ENCODE measurements at regions not wholly inside any gene's neighbourhood (a gene's known extent, or its start where the extent isn't known, plus 50 kb on each side); places are given as distances from the start of the nearest gene placed in this dataset.

GRCh38 chr13:62210951-62211350 is 795.3 kb upstream of the PCDH20 start:
- no peak; the same call in 2 of the 3 replicates for ATAC-seq
- TF ChIP-seq CSRNP3 (CRISPR knock-in tag; IDR thresholded peaks at IDR 0.05): no peak
- peak; percentile 44; the same call in 1 of the 2 replicates for TF ChIP-seq TCF4 (CRISPR knock-in tag; IDR thresholded peaks at IDR 0.05; ENCODE audit: borderline replicate concordance)
- peak; percentile 76 for TF ChIP-seq ISL1 (CRISPR knock-in tag; IDR thresholded peaks at IDR 0.05)

- no peak for ATAC-seq
- TF ChIP-seq ZNF565 (CRISPR knock-in tag; conservative IDR thresholded peaks at IDR 0.05; ENCODE audit: low read depth) (no peak), SNAI2 (CRISPR knock-in tag; IDR thresholded peaks at IDR 0.05) (no peak), TOX (CRISPR knock-in tag; IDR thresholded peaks at IDR 0.05; ENCODE audit: borderline replicate concordance) (no peak), BACH2 (CRISPR knock-in tag; IDR thresholded peaks at IDR 0.05; ENCODE audit: borderline replicate concordance) (no peak), CREB5 (CRISPR knock-in tag; IDR thresholded peaks at IDR 0.05; ENCODE audit: low read depth) (no peak), RARB (CRISPR knock-in tag; IDR thresholded peaks at IDR 0.05) (no peak), ARNTL (CRISPR knock-in tag; IDR thresholded peaks at IDR 0.05; ENCODE audit: borderline replicate concordance, low read depth) (no peak), CSRNP3 (CRISPR knock-in tag; IDR thresholded peaks at IDR 0.05) (no peak), TCF4 (CRISPR knock-in tag; IDR thresholded peaks at IDR 0.05; ENCODE audit: borderline replicate concordance) (no peak), TSHZ2 (CRISPR knock-in tag; IDR thresholded peaks at IDR 0.05) (no peak), ZNF8 (CRISPR knock-in tag; IDR thresholded peaks at IDR 0.05) (no peak), ESRRG (CRISPR knock-in tag; IDR thresholded peaks at IDR 0.05) (no peak), ISL1 (CRISPR knock-in tag; IDR thresholded peaks at IDR 0.05) (no peak), CSDC2 (CRISPR knock-in tag; IDR thresholded peaks at IDR 0.05) (no peak)
Measured at GRCh38 chr13:62209529-62209928, 793.9 kb upstream of the PCDH20 start.

GRCh38 chr13:62207388-62207787 is 791.7 kb upstream of the PCDH20 start:
- no peak for ATAC-seq
- TF ChIP-seq CSRNP3 (CRISPR knock-in tag; IDR thresholded peaks at IDR 0.05) (no peak), CREB5 (CRISPR knock-in tag; IDR thresholded peaks at IDR 0.05; ENCODE audit: low read depth) (no peak), SNAI2 (CRISPR knock-in tag; IDR thresholded peaks at IDR 0.05) (no peak), PPARA (CRISPR knock-in tag; IDR thresholded peaks at IDR 0.05; ENCODE audit: borderline replicate concordance) (no peak), BACH2 (CRISPR knock-in tag; IDR thresholded peaks at IDR 0.05; ENCODE audit: borderline replicate concordance) (no peak), POU6F1 (CRISPR knock-in tag; IDR thresholded peaks at IDR 0.05; ENCODE audit: borderline replicate concordance, low read depth) (no peak), OSR1 (CRISPR knock-in tag; IDR thresholded peaks at IDR 0.05) (no peak), PATZ1 (CRISPR knock-in tag; IDR thresholded peaks at IDR 0.05; ENCODE audit: borderline replicate concordance) (no peak), ZNF70 (CRISPR knock-in tag; IDR thresholded peaks at IDR 0.05) (no peak), TCF4 (CRISPR knock-in tag; IDR thresholded peaks at IDR 0.05; ENCODE audit: borderline replicate concordance) (no peak), TSHZ2 (CRISPR knock-in tag; IDR thresholded peaks at IDR 0.05) (no peak), ZNF8 (CRISPR knock-in tag; IDR thresholded peaks at IDR 0.05) (no peak), ZC3H10 (CRISPR knock-in tag; IDR thresholded peaks at IDR 0.05) (no peak), ESRRG (CRISPR knock-in tag; IDR thresholded peaks at IDR 0.05) (no peak)
